Stimulated activated CD8-positive, alpha-beta memory T cell treated with anti-CD3 and anti-CD28 coated beads, Interleukin-4, amount 100 ng/mL, for 1 hour (primary cell): ENCODE measurements at regions not wholly inside any gene's neighbourhood (a gene's known extent, or its start where the extent isn't known, plus 50 kb on each side); places are given as distances from the start of the nearest gene placed in this dataset.

ENCODE experiments used
- DNase-seq, 2 donors: peaks; one replicate each; pipeline ENCODE4 v3.0.0-alpha.2; 2020; ENCODE audit warnings: low read depth in 2 of 2, low spot score in 1 of 2

- DNase-seq = no peak
Measured at GRCh38 chr13:33692531-33692930, 125.4 kb upstream of the RFC3 start.

GRCh38 chr13:33694546-33694945, 123.4 kb upstream of the RFC3 start:
- DNase-seq = no peak

- DNase-seq = no peak
Measured at GRCh38 chr13:33696530-33696929, 121.4 kb upstream of the RFC3 start.

GRCh38 chr13:33697926-33698325, 120.0 kb upstream of the RFC3 start:
- DNase-seq = no peak

GRCh38 chr13:33707449-33707848, 110.5 kb upstream of the RFC3 start:
- DNase-seq = no peak

GRCh38 chr13:33710924-33711323, 107.0 kb upstream of the RFC3 start:
- no peak for DNase-seq

- DNase-seq = no peak
Measured at GRCh38 chr13:33711436-33711835, 106.5 kb upstream of the RFC3 start.

GRCh38 chr13:33717775-33718174, 100.2 kb upstream of the RFC3 start:
- no peak for DNase-seq

GRCh38 chr13:33721724-33722123, 96.2 kb upstream of the RFC3 start:
- DNase-seq = no peak

- no peak for DNase-seq
Measured at GRCh38 chr13:33722216-33722915, 95.6 kb upstream of the RFC3 start.

- DNase-seq = no peak
Measured at GRCh38 chr13:33723365-33723764, 94.6 kb upstream of the RFC3 start.

- DNase-seq = peak; percentile 5 to 35
Measured at GRCh38 chr13:33723772-33724435, 94.0 kb upstream of the RFC3 start.

GRCh38 chr13:33725340-33725739, 92.6 kb upstream of the RFC3 start:
- no peak for DNase-seq

GRCh38 chr13:33727297-33728083, 90.5 kb upstream of the RFC3 start:
- no peak for DNase-seq

- no peak for DNase-seq
Measured at GRCh38 chr13:33728271-33729037, 89.5 kb upstream of the RFC3 start.

- DNase-seq = no peak
Measured at GRCh38 chr13:33730147-33730546, 87.8 kb upstream of the RFC3 start.

- DNase-seq = no peak
Measured at GRCh38 chr13:33730619-33731018, 87.3 kb upstream of the RFC3 start.

- no peak for DNase-seq
Measured at GRCh38 chr13:33735276-33735675, 82.7 kb upstream of the RFC3 start.

- DNase-seq = no peak
Measured at GRCh38 chr13:33739254-33739653, 78.7 kb upstream of the RFC3 start.

GRCh38 chr13:33740134-33740538, 77.8 kb upstream of the RFC3 start:
- DNase-seq = no peak

- no peak for DNase-seq
Measured at GRCh38 chr13:33742321-33742720, 75.6 kb upstream of the RFC3 start.
